ENCODE measurements at regions not wholly inside any gene's neighbourhood (a gene's known extent, or its start where the extent isn't known, plus 50 kb on each side); places are given as distances from the start of the nearest gene placed in this dataset.
"Not testable (repeated sequence)": the region's sequence is repeated elsewhere in the genome, so short reads cannot be mapped to it uniquely, and the experiment has no call there.

GRCh38 chr18:45343365-45343764, 271.9 kb upstream of the SLC14A2 start:
- Histone ChIP-seq H3K4me1 (no peaks in the 10 kb centered on the region), H3K27ac (no peak overlapping the region), H3K36me3 (no peaks in the 10 kb centered on the region), H3K9me3 (no peaks in the 10 kb centered on the region), H3K4me3 (no peak overlapping the region), H3K27me3 (no peaks in the 10 kb centered on the region)
- intact Hi-C loops (cut with DNase I; ENCODE audit: low total_unique reads) (no loop called here), in situ Hi-C loops (cut with MboI; ENCODE audit: low pct_ligation_motif_present in 1 of 4, low pct_unique_long_range_greater_than_20kb in 1 of 4, low sequenced_read_pairs in 3 of 4) (no loop called here)
- DNase-seq: no peak
- TF ChIP-seq CTCF (IDR thresholded peaks at IDR 0.05) (no peak), POLR2AphosphoS5 (IDR thresholded peaks at IDR 0.05) (no peak), POLR2A (IDR thresholded peaks at IDR 0.05) (no peak), EP300 (IDR thresholded peaks at IDR 0.05; ENCODE audit: low read depth) (no peak)
- WGBS, 2 donors (ENCODE audit: low coverage in 1 of 2): 80% methylated on average over 2 to 5 of the region's 5 CpGs

- in situ Hi-C loops (cut with MboI; ENCODE audit: low pct_ligation_motif_present in 1 of 4, low pct_unique_long_range_greater_than_20kb in 1 of 4, low sequenced_read_pairs in 3 of 4); DNase-seq; H3K4me1 ChIP-seq; H3K9me3 ChIP-seq; H3K27ac ChIP-seq; H3K4me3 ChIP-seq; intact Hi-C loops (cut with DNase I; ENCODE audit: low total_unique reads); H3K27me3 ChIP-seq; H3K36me3 ChIP-seq: not testable (repeated sequence)
- WGBS, 2 donors (ENCODE audit: low coverage in 1 of 2): 83 to 85% methylated on average over 4 to 6 of the region's 6 CpGs
Observed at GRCh38 chr18:45344680-45345079, 270.6 kb upstream of the SLC14A2 start.

- no peak for DNase-seq
- no peaks in the 10 kb centered on the region for H3K36me3 ChIP-seq
- H3K4me1 ChIP-seq: no peaks in the 10 kb centered on the region
- H3K27ac ChIP-seq: no peak overlapping the region
- no peaks in the 10 kb centered on the region for H3K27me3 ChIP-seq
- intact Hi-C loops (cut with DNase I; ENCODE audit: low total_unique reads): no loop called here
- in situ Hi-C loops (cut with MboI; ENCODE audit: low pct_ligation_motif_present in 1 of 4, low pct_unique_long_range_greater_than_20kb in 1 of 4, low sequenced_read_pairs in 3 of 4): no loop called here
- 83 to 85% methylated on average over 3 to 4 of the region's 4 CpGs for WGBS, 2 donors (ENCODE audit: low coverage in 1 of 2)
- no peaks in the 10 kb centered on the region for H3K9me3 ChIP-seq
- no peak overlapping the region for H3K4me3 ChIP-seq
- no peak for TF ChIP-seq POLR2AphosphoS5 (IDR thresholded peaks at IDR 0.05)
- TF ChIP-seq CTCF (IDR thresholded peaks at IDR 0.05): no peak
- no peak for TF ChIP-seq POLR2A (IDR thresholded peaks at IDR 0.05)
- TF ChIP-seq EP300 (IDR thresholded peaks at IDR 0.05; ENCODE audit: low read depth): no peak
Observed at GRCh38 chr18:45349019-45349418, 266.3 kb upstream of the SLC14A2 start.

GRCh38 chr18:45349467-45349866, 265.8 kb upstream of the SLC14A2 start:
- in situ Hi-C loops (cut with MboI; ENCODE audit: low pct_ligation_motif_present in 1 of 4, low pct_unique_long_range_greater_than_20kb in 1 of 4, low sequenced_read_pairs in 3 of 4): no loop called here
- TF ChIP-seq CTCF (IDR thresholded peaks at IDR 0.05): no peak
- TF ChIP-seq EP300 (IDR thresholded peaks at IDR 0.05; ENCODE audit: low read depth): no peak
- TF ChIP-seq POLR2A (IDR thresholded peaks at IDR 0.05): no peak
- no peak for TF ChIP-seq POLR2AphosphoS5 (IDR thresholded peaks at IDR 0.05)

GRCh38 chr18:45350404-45351156, 264.7 kb upstream of the SLC14A2 start:
- no peaks in the 10 kb centered on the region for H3K9me3 ChIP-seq
- intact Hi-C loops (cut with DNase I; ENCODE audit: low total_unique reads) (no loop called here), in situ Hi-C loops (cut with MboI; ENCODE audit: low pct_ligation_motif_present in 1 of 4, low pct_unique_long_range_greater_than_20kb in 1 of 4, low sequenced_read_pairs in 3 of 4) (no loop called here)

More at GRCh38 chr18:45349467-45349866, 265.8 kb upstream of the SLC14A2 start:
- H3K36me3 ChIP-seq: no peaks in the 10 kb centered on the region
- H3K4me3 ChIP-seq: no peak overlapping the region
- no peaks in the 10 kb centered on the region for H3K9me3 ChIP-seq
- WGBS, 2 donors (ENCODE audit: low coverage in 1 of 2): 80 to 88% methylated on average over 2 of the region's 2 CpGs
- no peak for DNase-seq
- H3K4me1 ChIP-seq: no peaks in the 10 kb centered on the region
- intact Hi-C loops (cut with DNase I; ENCODE audit: low total_unique reads): no loop called here
- no peak overlapping the region for H3K27ac ChIP-seq
- no peaks in the 10 kb centered on the region for H3K27me3 ChIP-seq

More at GRCh38 chr18:45350404-45351156, 264.7 kb upstream of the SLC14A2 start:
- Histone ChIP-seq H3K36me3 (no peaks in the 10 kb centered on the region), H3K4me1 (no peaks in the 10 kb centered on the region), H3K4me3 (no peak overlapping the region), H3K27me3 (no peaks in the 10 kb centered on the region), H3K27ac (no peak overlapping the region)
- DNase-seq: no peak
- WGBS, 2 donors (ENCODE audit: low coverage in 1 of 2): 82 to 88% methylated on average over 10 to 11 of the region's 11 CpGs
- TF ChIP-seq EP300 (IDR thresholded peaks at IDR 0.05; ENCODE audit: low read depth) (no peak), POLR2A (IDR thresholded peaks at IDR 0.05) (no peak), CTCF (IDR thresholded peaks at IDR 0.05) (no peak), POLR2AphosphoS5 (IDR thresholded peaks at IDR 0.05) (no peak)

All from transverse colon (tissue), 4 donors.